Ishikawa (cell line): ENCODE measurements at regions not wholly inside any gene's neighbourhood (a gene's known extent, or its start where the extent isn't known, plus 50 kb on each side); places are given as distances from the start of the nearest gene placed in this dataset.

Experiments
- CEBPB ChIP-seq: IDR thresholded peaks from 2 replicates; pipeline ENCODE4 v1.6.1; 2012
- EP300 ChIP-seq: IDR thresholded peaks from 2 replicates; pipeline ENCODE4 v1.6.1; 2012; ENCODE audit warnings: borderline replicate concordance
- FOXM1 ChIP-seq: IDR thresholded peaks from 2 replicates; pipeline ENCODE4 v1.6.1; 2012; ENCODE audit warnings: low read depth, borderline replicate concordance
- TCF12 ChIP-seq: IDR thresholded peaks from 2 replicates; pipeline ENCODE4 v1.6.1; 2012; ENCODE audit warnings: low read depth
- TEAD4 ChIP-seq: IDR thresholded peaks from 2 replicates; pipeline ENCODE4 v1.6.1; 2012
- TF ChIP-seq, protein P1 (sequence below): IDR thresholded peaks from 2 replicates; pipeline ENCODE4 v1.6.1; 2012

DNA sequence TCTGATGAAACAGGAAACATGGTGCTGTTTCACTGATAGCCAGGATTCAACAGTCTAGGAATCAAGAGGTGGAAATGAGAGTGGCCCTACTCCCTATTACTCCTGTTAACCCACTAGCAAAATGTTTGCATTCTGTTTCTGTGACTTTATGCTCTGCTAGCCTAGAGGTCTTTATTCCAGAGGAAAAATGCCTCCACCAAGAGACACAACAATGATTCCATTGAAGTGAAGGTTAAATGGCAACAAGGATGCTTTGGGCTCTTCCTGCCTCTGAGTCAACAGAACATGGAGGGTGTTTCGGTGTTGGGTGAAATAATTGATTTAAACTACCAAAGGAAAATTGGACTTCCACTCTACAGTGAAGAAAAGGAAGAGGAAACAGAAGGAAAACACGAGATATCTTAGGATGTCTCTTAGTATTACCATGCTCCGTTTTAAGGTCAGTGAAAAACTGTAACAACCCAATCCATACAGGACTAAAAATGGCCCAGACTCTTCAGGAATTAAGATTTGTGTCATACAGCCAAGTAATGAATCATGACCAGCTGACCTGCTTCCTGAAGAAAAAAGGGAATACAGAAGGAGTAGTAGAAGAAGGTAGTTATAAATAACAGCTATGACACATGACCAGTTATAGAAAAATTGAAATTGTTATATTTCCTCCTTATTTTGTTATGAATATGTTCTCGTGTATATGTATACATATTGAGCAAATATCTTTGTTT lies 1237.8 kb downstream of the NCAM2 start:
- TF ChIP-seq EP300 (no peak), FOXM1 (no peak), CEBPB (no peak), TCF12 (no peak), TEAD4 (no peak)
- TF ChIP-seq, protein P1, sequence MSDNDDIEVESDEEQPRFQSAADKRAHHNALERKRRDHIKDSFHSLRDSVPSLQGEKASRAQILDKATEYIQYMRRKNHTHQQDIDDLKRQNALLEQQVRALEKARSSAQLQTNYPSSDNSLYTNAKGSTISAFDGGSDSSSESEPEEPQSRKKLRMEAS, result no peak
